Mesendoderm (in vitro differentiated cells): ENCODE measurements at regions not wholly inside any gene's neighbourhood (a gene's known extent, or its start where the extent isn't known, plus 50 kb on each side); places are given as distances from the start of the nearest gene placed in this dataset.

ENCODE experiments used
- DNase-seq: peaks from one replicate; pipeline ENCODE4 v3.0.0; 2013
- H2AK5ac ChIP-seq: 2 replicates; pipeline ENCODE4 v1.6.1; 2013; ENCODE audit warnings: low read length, inconsistent platforms
- H2BK120ac ChIP-seq: 2 replicates; pipeline ENCODE4 v1.6.1; 2013; ENCODE audit warnings: low read depth, mild to moderate bottlenecking, low read length, moderate library complexity, mixed read lengths
- H2BK15ac ChIP-seq: replicated peaks from 2 replicates; pipeline ENCODE4 v1.6.1; 2013; ENCODE audit warnings: low read depth, mild to moderate bottlenecking, moderate library complexity
- H2BK5ac ChIP-seq: 2 replicates; pipeline ENCODE4 v1.6.1; 2013; ENCODE audit warnings: low read length, inconsistent platforms
- H3K18ac ChIP-seq: 2 replicates; pipeline ENCODE4 v1.6.1; 2013; ENCODE audit warnings: mild to moderate bottlenecking, low read length, mixed read lengths
- H3K23ac ChIP-seq: one replicate; pipeline ENCODE4 v1.6.1; 2013; ENCODE audit warnings: low read length
- H3K27ac ChIP-seq: 2 replicates; pipeline ENCODE4 v1.5.1; 2013; ENCODE audit warnings: low read depth, mild to moderate bottlenecking, inconsistent platforms, low read length, moderate library complexity
- H3K27me3 ChIP-seq: 2 replicates; pipeline ENCODE4 v1.6.1; 2013; ENCODE audit warnings: low read length, control low read depth, mild to moderate bottlenecking, inconsistent platforms; ENCODE audit not compliant: insufficient read depth, poor library complexity
- H3K36me3 ChIP-seq: 2 replicates; pipeline ENCODE4 v1.6.1; 2013; ENCODE audit warnings: low read length, inconsistent platforms; ENCODE audit not compliant: control insufficient read depth, insufficient read depth
- H3K4ac ChIP-seq: one replicate; pipeline ENCODE4 v1.6.1; 2013; ENCODE audit warnings: low read depth, mild to moderate bottlenecking, low read length, moderate library complexity
- H3K4me1 ChIP-seq: 2 replicates; pipeline ENCODE4 v1.6.1; 2013; ENCODE audit warnings: low read depth, low read length, inconsistent platforms; ENCODE audit not compliant: control insufficient read depth
- H3K4me2 ChIP-seq: 2 replicates; pipeline ENCODE4 v1.6.1; 2013; ENCODE audit warnings: low read length
- H3K4me3 ChIP-seq: 2 replicates; pipeline ENCODE4 v1.5.1; 2013; ENCODE audit warnings: mild to moderate bottlenecking, low read length
- H3K56ac ChIP-seq: one replicate; pipeline ENCODE4 v1.6.1; 2013; ENCODE audit warnings: low read length
- H3K79me1 ChIP-seq: 2 replicates; pipeline ENCODE4 v1.6.1; 2013; ENCODE audit warnings: low read length, inconsistent platforms
- H3K79me2 ChIP-seq: 2 replicates; pipeline ENCODE4 v1.6.1; 2013; ENCODE audit warnings: mild to moderate bottlenecking, low read length; ENCODE audit not compliant: control insufficient read depth, insufficient read depth
- H3K9ac ChIP-seq: 2 replicates; pipeline ENCODE4 v1.6.1; 2013; ENCODE audit warnings: low read length, inconsistent platforms
- H4K5ac ChIP-seq: one replicate; pipeline ENCODE4 v1.6.1; 2013; ENCODE audit warnings: low read length
- H4K8ac ChIP-seq: one replicate; pipeline ENCODE4 v1.6.1; 2013; ENCODE audit warnings: low read depth, mild to moderate bottlenecking, control low read depth, low read length, moderate library complexity
- WGBS: extraction: QIAGEN DNeasy Blood & Tissue Kit; methylation state at CpG from one replicate; pipeline ENCODE4 v1.1.7; 2013; ENCODE audit warnings: low lambda C conversion rate, missing lambda C conversion rate; ENCODE audit not compliant: insufficient coverage; ENCODE audit errors: extremely low coverage; 5-methylcytosine and 5-hydroxymethylcytosine counted together

- H3K79me2 ChIP-seq, result no peaks in the 10 kb centered on the region
- no peaks in the 10 kb centered on the region for H3K36me3 ChIP-seq
- H3K18ac ChIP-seq, result no peak overlapping the region
- H3K4me3 ChIP-seq, result no peak overlapping the region
- no peak overlapping the region for H4K5ac ChIP-seq
- H4K8ac ChIP-seq, result no peak overlapping the region
- H2BK120ac ChIP-seq, result no peak overlapping the region
- no peak for DNase-seq
- no peak overlapping the region for H3K4ac ChIP-seq
- H3K9ac ChIP-seq, result no peak overlapping the region
- H3K27ac ChIP-seq, result no peak overlapping the region
- WGBS, result no CpG with 5 or more reads among the region's 6 CpGs
- no peak overlapping the region for H3K23ac ChIP-seq
- no peak overlapping the region for H2BK15ac ChIP-seq
- no peak overlapping the region for H2BK5ac ChIP-seq
- H3K4me1 ChIP-seq, result peaks cover 5% of the 10 kb centered on the region
- H3K79me1 ChIP-seq, result no peaks in the 10 kb centered on the region
- no peak overlapping the region for H2AK5ac ChIP-seq
- H3K56ac ChIP-seq, result no peak overlapping the region
- no peak overlapping the region for H3K4me2 ChIP-seq
- no peaks in the 10 kb centered on the region for H3K27me3 ChIP-seq
Observed at GRCh38 chr18:49651033-49651432, 89.2 kb downstream of the LIPG start.

GRCh38 chr18:49650426-49650891 is 88.6 kb downstream of the LIPG start:
- Histone ChIP-seq H3K18ac (no peak overlapping the region), H2AK5ac (no peak overlapping the region), H3K79me1 (no peaks in the 10 kb centered on the region), H3K4me2 (no peak overlapping the region), H3K23ac (no peak overlapping the region), H3K9ac (no peak overlapping the region), H3K27ac (no peak overlapping the region), H3K4me1 (peaks cover 3% of the 10 kb centered on the region), H3K27me3 (no peaks in the 10 kb centered on the region), H2BK5ac (no peak overlapping the region), H2BK15ac (no peak overlapping the region), H3K79me2 (no peaks in the 10 kb centered on the region), H3K4ac (no peak overlapping the region), H4K8ac (no peak overlapping the region), H3K36me3 (no peaks in the 10 kb centered on the region), H4K5ac (no peak overlapping the region), H2BK120ac (no peak overlapping the region), H3K56ac (no peak overlapping the region), H3K4me3 (no peak overlapping the region)
- WGBS, result no CpG with 5 or more reads among the region's 7 CpGs
- no peak for DNase-seq

GRCh38 chr18:49648811-49649210 is 87.0 kb downstream of the LIPG start:
- H3K79me2 ChIP-seq, result no peaks in the 10 kb centered on the region
- no CpG with 5 or more reads among the region's 3 CpGs for WGBS
- H3K4me1 ChIP-seq, result peaks cover 3% of the 10 kb centered on the region
- no peak overlapping the region for H2BK5ac ChIP-seq
- no peak overlapping the region for H3K23ac ChIP-seq
- no peak overlapping the region for H3K27ac ChIP-seq
- no peak overlapping the region for H4K8ac ChIP-seq
- no peak overlapping the region for H3K4ac ChIP-seq
- H4K5ac ChIP-seq, result no peak overlapping the region
- no peaks in the 10 kb centered on the region for H3K79me1 ChIP-seq
- no peak overlapping the region for H3K4me3 ChIP-seq
- no peak overlapping the region for H2BK15ac ChIP-seq
- no peak overlapping the region for H3K18ac ChIP-seq
- no peaks in the 10 kb centered on the region for H3K36me3 ChIP-seq
- H3K27me3 ChIP-seq, result no peaks in the 10 kb centered on the region
- no peak overlapping the region for H3K9ac ChIP-seq
- no peak overlapping the region for H2BK120ac ChIP-seq
- DNase-seq, result no peak
- no peak overlapping the region for H2AK5ac ChIP-seq
- no peak overlapping the region for H3K56ac ChIP-seq
- H3K4me2 ChIP-seq, result no peak overlapping the region
